ENCODE measurements at regions not wholly inside any gene's neighbourhood (a gene's known extent, or its start where the extent isn't known, plus 50 kb on each side); places are given as distances from the start of the nearest gene placed in this dataset.
"Not testable (repeated sequence)": the region's sequence is repeated elsewhere in the genome, so short reads cannot be mapped to it uniquely, and the experiment has no call there.

GRCh38 chr10:33952692-33953360, 618.4 kb upstream of the NRP1 start:
- DNase-seq, result no peak

- no peak for DNase-seq
These were observed 615.7 kb upstream of the NRP1 start for GRCh38 chr10:33950206-33950605.

- no peak for DNase-seq
These were observed 613.1 kb upstream of the NRP1 start for GRCh38 chr10:33947544-33947943.

- no peak for DNase-seq
These were observed 610.6 kb upstream of the NRP1 start for GRCh38 chr10:33945051-33945450.

- DNase-seq, result no peak
These were observed 608.0 kb upstream of the NRP1 start for GRCh38 chr10:33942508-33942907.

GRCh38 chr10:33939892-33940291, 605.4 kb upstream of the NRP1 start:
- DNase-seq, result no peak

- no peak for DNase-seq
These were observed 604.9 kb upstream of the NRP1 start for GRCh38 chr10:33939410-33939809.

GRCh38 chr10:33938001-33938400, 603.5 kb upstream of the NRP1 start:
- DNase-seq, result no peak

- no peak for DNase-seq
These were observed 602.7 kb upstream of the NRP1 start for GRCh38 chr10:33937036-33937730.

- DNase-seq, result no peak
These were observed 600.9 kb upstream of the NRP1 start for GRCh38 chr10:33935350-33935749.

GRCh38 chr10:33930079-33930478, 595.6 kb upstream of the NRP1 start:
- no peak for DNase-seq

- DNase-seq, result no peak
These were observed 592.9 kb upstream of the NRP1 start for GRCh38 chr10:33927347-33927746.

- no peak for DNase-seq
These were observed 587.6 kb upstream of the NRP1 start for GRCh38 chr10:33921970-33922605.

GRCh38 chr10:33920351-33920750, 585.9 kb upstream of the NRP1 start:
- no peak for DNase-seq

GRCh38 chr10:33919244-33919643, 584.8 kb upstream of the NRP1 start:
- no peak for DNase-seq

GRCh38 chr10:33917069-33917780, 582.8 kb upstream of the NRP1 start:
- DNase-seq, result no peak

GRCh38 chr10:33914746-33915145, 580.3 kb upstream of the NRP1 start:
- DNase-seq, result no peak

GRCh38 chr10:33913194-33913593, 578.7 kb upstream of the NRP1 start:
- no peak for DNase-seq

- DNase-seq, result not testable (repeated sequence)
These were observed 575.0 kb upstream of the NRP1 start for GRCh38 chr10:33909476-33909875.

- no peak for DNase-seq
These were observed 566.7 kb upstream of the NRP1 start for GRCh38 chr10:33901166-33901565.

GRCh38 chr10:33900596-33900995, 566.1 kb upstream of the NRP1 start:
- DNase-seq, result no peak

- DNase-seq, result no peak
These were observed 565.4 kb upstream of the NRP1 start for GRCh38 chr10:33899578-33900531.
